22Rv1 (cell line): ENCODE measurements at regions not wholly inside any gene's neighbourhood (a gene's known extent, or its start where the extent isn't known, plus 50 kb on each side); places are given as distances from the start of the nearest gene placed in this dataset.

ENCODE experiments used
- H3K27ac ChIP-seq: fragments of 450-650 bp; 2 replicates; pipeline ENCODE4 v1.5.1; 2017
- ZFX ChIP-seq: fragments of 450-650 bp; IDR thresholded peaks from 2 replicates; pipeline ENCODE4 v1.6.1; 2017; ENCODE audit warnings: antibody characterized with exemption, borderline replicate concordance
- TF ChIP-seq, protein P1 (sequence below): fragments of 450-650 bp; IDR thresholded peaks from 2 replicates; pipeline ENCODE4 v1.5.1; 2017; ENCODE audit warnings: mild to moderate bottlenecking

DNA sequence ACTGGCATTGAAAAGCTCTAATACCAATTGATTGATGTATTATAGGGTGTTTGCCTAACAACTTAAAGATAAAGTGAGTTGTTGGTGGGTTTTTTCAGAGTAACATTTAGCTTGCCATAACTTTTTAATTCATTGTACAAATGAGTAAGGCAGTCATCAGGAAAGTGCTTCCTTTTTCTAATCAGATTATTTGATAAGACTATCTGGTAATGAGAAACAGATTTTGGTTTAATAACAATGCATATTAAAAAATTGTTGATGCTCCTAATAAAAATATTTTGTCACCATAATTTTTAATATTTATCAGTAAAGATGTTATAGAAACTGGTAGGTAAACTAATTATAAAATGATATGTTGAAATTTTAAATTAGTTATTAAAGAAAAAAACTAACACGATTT lies 51.3 kb downstream of the BLTP1 start:
- H3K27ac ChIP-seq, result no peak overlapping the region
- TF ChIP-seq, protein P1, sequence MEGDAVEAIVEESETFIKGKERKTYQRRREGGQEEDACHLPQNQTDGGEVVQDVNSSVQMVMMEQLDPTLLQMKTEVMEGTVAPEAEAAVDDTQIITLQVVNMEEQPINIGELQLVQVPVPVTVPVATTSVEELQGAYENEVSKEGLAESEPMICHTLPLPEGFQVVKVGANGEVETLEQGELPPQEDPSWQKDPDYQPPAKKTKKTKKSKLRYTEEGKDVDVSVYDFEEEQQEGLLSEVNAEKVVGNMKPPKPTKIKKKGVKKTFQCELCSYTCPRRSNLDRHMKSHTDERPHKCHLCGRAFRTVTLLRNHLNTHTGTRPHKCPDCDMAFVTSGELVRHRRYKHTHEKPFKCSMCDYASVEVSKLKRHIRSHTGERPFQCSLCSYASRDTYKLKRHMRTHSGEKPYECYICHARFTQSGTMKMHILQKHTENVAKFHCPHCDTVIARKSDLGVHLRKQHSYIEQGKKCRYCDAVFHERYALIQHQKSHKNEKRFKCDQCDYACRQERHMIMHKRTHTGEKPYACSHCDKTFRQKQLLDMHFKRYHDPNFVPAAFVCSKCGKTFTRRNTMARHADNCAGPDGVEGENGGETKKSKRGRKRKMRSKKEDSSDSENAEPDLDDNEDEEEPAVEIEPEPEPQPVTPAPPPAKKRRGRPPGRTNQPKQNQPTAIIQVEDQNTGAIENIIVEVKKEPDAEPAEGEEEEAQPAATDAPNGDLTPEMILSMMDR, result no peak
- TF ChIP-seq ZFX, result no peak

DNA sequence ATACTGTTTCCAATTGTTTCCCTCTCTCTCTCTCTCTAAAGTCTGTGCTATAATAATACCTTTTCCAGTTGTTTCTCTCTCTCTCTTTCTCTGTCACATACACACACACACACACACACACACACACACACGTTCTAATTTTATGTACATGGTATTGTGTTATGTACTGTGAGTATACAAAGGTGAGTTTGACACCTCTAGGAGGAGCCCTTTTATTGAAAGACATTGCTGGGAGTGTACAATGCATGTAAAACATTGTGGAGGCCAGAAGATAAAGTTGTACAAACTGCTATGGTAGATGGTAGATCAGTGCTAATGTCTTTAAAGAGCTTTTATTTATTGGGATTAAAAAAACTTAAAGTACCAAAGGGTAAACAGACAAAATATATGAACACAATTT lies 53.6 kb downstream of the BLTP1 start:
- no peak overlapping the region for H3K27ac ChIP-seq
- TF ChIP-seq, protein P1, result peak; percentile 43
- TF ChIP-seq ZFX, result no peak

DNA sequence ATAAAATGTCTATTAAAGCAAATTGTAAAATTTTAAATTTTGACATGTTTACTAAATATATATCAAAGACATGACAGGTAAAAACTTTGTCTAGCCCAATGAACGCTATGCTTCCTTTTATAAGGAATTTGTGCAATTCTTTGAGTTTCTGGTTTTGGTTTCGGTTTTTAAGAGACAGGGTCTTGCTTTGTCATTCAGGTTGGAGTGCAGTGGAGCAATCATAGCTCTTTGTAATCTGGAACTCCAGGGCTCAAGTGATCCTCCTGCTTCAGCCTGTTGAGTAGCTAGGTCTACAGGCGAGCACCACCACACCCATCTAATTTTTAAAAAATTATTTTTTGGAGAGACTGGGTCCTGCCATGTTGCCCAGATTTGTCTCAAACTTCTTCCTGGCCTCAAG lies 60.7 kb downstream of the BLTP1 start:
- no peak for TF ChIP-seq ZFX
- TF ChIP-seq, protein P1, result no peak
- H3K27ac ChIP-seq, result no peak overlapping the region

DNA sequence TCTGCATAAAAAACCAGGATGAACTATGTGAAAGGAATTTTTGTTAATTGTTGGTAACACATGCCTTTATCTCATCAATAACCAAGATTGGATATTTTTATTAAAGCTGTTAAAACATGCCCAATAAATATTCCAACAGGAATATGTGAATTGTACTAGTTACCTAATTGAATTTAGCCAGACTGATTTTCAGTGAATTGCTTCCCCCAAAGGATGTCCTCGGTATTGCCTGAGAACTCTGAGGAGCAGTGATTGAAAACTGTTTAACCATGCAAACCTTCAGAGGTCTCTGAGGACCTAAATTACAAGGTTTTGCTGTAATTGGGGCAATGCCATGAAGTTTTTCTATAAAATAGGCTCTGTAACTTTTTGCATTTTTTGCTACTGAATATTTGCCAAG lies 66.6 kb downstream of the BLTP1 start:
- H3K27ac ChIP-seq, result no peak overlapping the region
- TF ChIP-seq, protein P1, result 0 out of 2 replicates have a peak, but pooled peaks have one; percentile 10
- TF ChIP-seq ZFX, result no peak

DNA sequence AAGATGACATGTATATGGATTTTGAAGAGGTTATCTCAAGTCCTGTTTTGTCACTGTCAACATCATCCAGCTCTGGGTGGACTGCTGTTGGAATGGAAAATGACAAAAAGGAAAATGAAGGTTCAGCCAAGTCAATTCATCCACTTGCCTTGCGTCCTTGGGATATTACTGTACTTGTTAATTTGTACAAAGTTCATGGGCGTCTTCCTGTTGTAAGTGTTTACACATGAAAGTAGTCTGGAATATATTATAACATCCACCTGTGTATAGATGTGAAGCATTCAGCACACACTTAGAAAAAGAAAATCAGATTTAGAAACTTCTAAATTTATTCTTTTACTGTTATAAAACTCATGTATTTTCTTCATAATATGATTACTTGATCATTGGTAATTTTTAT lies 67.2 kb downstream of the BLTP1 start:
- TF ChIP-seq, protein P1, result no peak
- no peak for TF ChIP-seq ZFX
- no peak overlapping the region for H3K27ac ChIP-seq

DNA sequence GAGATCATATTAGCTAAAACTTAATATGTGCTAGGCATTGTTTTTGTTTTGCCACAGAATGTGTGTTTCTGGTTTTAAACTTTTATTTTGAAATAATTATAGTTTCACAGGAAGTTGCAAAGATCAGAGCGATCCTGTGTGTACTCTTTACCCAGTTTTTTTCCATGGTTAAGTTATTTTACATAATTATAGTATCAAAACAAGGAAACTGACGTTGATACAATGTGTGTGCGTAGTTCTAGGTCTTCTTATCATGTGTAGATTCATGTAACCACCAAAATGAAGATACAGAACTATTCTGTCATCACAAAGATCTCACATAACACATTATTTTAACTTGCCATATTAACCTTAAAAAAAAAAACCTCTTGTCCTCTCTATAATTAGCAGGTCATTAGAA lies 69.2 kb downstream of the BLTP1 start:
- TF ChIP-seq, protein P1, result no peak
- no peak for TF ChIP-seq ZFX
- H3K27ac ChIP-seq, result no peak overlapping the region

DNA sequence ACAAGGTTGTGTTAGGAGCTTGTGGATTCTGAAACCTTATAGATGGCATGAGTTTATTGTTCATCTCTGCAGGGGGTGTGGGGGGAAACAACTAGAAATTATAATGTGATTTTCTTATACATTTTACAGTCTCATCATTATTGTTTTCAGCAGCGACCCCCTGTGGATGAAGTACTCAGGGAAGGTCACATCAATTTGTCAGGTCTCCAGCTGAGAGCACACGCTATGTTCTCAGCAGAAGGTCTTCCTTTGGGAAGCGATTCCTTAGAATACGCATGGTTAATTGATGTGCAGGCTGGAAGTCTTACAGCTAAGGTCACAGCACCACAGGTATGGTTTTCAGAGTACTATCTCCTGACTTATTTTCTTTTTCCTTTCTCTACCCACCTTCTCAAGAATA lies 72.2 kb downstream of the BLTP1 start:
- TF ChIP-seq, protein P1, result peak; percentile 41
- TF ChIP-seq ZFX, result no peak
- no peak overlapping the region for H3K27ac ChIP-seq
